Keratinocyte (primary cell): ENCODE measurements at regions not wholly inside any gene's neighbourhood (a gene's known extent, or its start where the extent isn't known, plus 50 kb on each side); places are given as distances from the start of the nearest gene placed in this dataset.

ENCODE experiments used
- DNase-seq: peaks from one replicate; pipeline ENCODE4 v3.0.0-alpha.2; 2011; ENCODE audit warnings: low read depth, missing footprints, low spot score
- FAIRE-seq: peaks from 2 replicates; lab custom pipeline; 2011; peaks lifted over from hg19 to GRCh38; lab: Jason Lieb, UNC
- H2AFZ ChIP-seq: 2 replicates; pipeline ENCODE4 v1.6.0; 2012; ENCODE audit warnings: low read length, control low read depth, inconsistent platforms; ENCODE audit not compliant: control insufficient read depth
- H3K27ac ChIP-seq: 2 replicates; pipeline ENCODE4 v1.5.1; 2011; ENCODE audit warnings: low read length; ENCODE audit not compliant: control insufficient read depth, insufficient read depth
- H3K27me3 ChIP-seq: 3 replicates; pipeline ENCODE4 v1.6.0; 2011; ENCODE audit warnings: low read length; ENCODE audit not compliant: control insufficient read depth, insufficient read depth; ENCODE audit errors: extremely low read depth
- H3K36me3 ChIP-seq, 2 experiments: 2 replicates in 1 of 2; 3 replicates in 1 of 2; pipeline ENCODE4 v1.5.1; 2011; ENCODE audit warnings: low read length in 2 of 2, mild to moderate bottlenecking in 1 of 2; ENCODE audit not compliant: control insufficient read depth in 2 of 2, insufficient read depth in 2 of 2; ENCODE audit errors: extremely low read depth in 1 of 2
- H3K4me1 ChIP-seq: 3 replicates; pipeline ENCODE4 v1.5.1; 2011; ENCODE audit warnings: low read length; ENCODE audit not compliant: control insufficient read depth, insufficient read depth; ENCODE audit errors: extremely low read depth
- H3K4me2 ChIP-seq: 3 replicates; pipeline ENCODE4 v1.6.0; 2011; ENCODE audit warnings: low read depth, low read length; ENCODE audit not compliant: control insufficient read depth, insufficient read depth; ENCODE audit errors: extremely low read depth
- H3K4me3 ChIP-seq, 3 experiments: fragments of 200-600 bp in 1 of 3; sonication (generic) in 1 of 3; 2 replicates in 2 of 3; 3 replicates in 1 of 3; pipeline ENCODE4 v1.5.1; 2011 to 2016; ENCODE audit warnings: low read length in 3 of 3, mild to moderate bottlenecking in 3 of 3, control low read depth in 2 of 3, inconsistent platforms in 1 of 3, low read depth in 1 of 3, mixed read lengths in 1 of 3, mixed run types in 1 of 3, moderate library complexity in 1 of 3; ENCODE audit not compliant: control insufficient read depth in 2 of 3, insufficient read depth in 2 of 3; ENCODE audit errors: extremely low read depth in 1 of 3
- H3K79me2 ChIP-seq: 2 replicates; pipeline ENCODE4 v1.6.0; 2012; ENCODE audit warnings: low read length; ENCODE audit not compliant: control insufficient read depth, insufficient read depth
- H3K9ac ChIP-seq: 3 replicates; pipeline ENCODE4 v1.6.0; 2011; ENCODE audit warnings: low read length; ENCODE audit not compliant: control insufficient read depth, insufficient read depth; ENCODE audit errors: extremely low read depth
- H3K9me1 ChIP-seq: 3 replicates; pipeline ENCODE4 v1.6.0; 2011; ENCODE audit warnings: low read length; ENCODE audit not compliant: control insufficient read depth, insufficient read depth; ENCODE audit errors: extremely low read depth
- H3K9me3 ChIP-seq: 2 replicates; pipeline ENCODE4 v1.5.1; 2012; ENCODE audit warnings: low read depth, low read length; ENCODE audit not compliant: control insufficient read depth
- H4K20me1 ChIP-seq: 3 replicates; pipeline ENCODE4 v1.6.0; 2011; ENCODE audit warnings: low read length; ENCODE audit not compliant: control insufficient read depth, insufficient read depth; ENCODE audit errors: extremely low read depth
- EZH2 ChIP-seq: IDR thresholded peaks from one replicate; pipeline ENCODE4 v1.6.1; 2012; ENCODE audit warnings: inconsistent platforms, mild to moderate bottlenecking, low read length, moderate library complexity
- dilution Hi-C: fragments of 300-500 bp; cut with MboI; formaldehyde crosslinking; loops from one replicate; pipeline ENCODE4 v1.7.0; 2020; ENCODE audit warnings: low sequenced_read_pairs; ENCODE audit not compliant: extremely low pct_ligation_motif_present
- TF ChIP-seq, protein P1 (sequence below), 3 experiments: IDR thresholded peaks in 1 of 3; conservative IDR thresholded peaks in 1 of 3; optimal IDR thresholded peaks in 1 of 3; 2 replicates in 2 of 3; 3 replicates in 1 of 3; pipeline versions ENCODE3 to v1.5.1; 2011; ENCODE audit warnings: low read length in 3 of 3, mild to moderate bottlenecking in 3 of 3, moderate library complexity in 2 of 3, control low read depth in 1 of 3, inconsistent platforms in 1 of 3; ENCODE audit not compliant: insufficient read depth in 2 of 3; ENCODE audit errors: extremely low read depth in 1 of 3

DNA sequence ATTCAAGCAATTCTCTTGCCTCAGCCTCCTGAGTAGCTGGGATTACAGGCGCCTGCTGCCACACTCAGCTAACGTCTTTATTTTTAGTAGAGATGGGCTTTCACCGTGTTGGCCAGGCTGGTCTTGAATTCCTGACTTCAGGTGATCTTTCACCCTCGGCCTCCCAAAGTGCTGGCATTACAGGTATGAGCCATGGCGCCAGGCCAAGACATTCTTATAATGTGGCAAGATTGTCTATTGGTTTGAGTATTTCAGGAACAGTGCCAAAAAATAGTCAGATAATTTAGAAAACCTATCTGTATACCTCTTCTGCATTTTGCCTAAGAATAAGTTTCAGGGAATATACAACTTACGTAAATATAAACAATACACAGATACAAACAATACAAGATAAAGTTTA is 136.8 kb downstream of the TMA16 start:
- H3K79me2 ChIP-seq = no peaks in the 10 kb centered on the region
- H3K4me1 ChIP-seq = no peaks in the 10 kb centered on the region
- dilution Hi-C loops = no loop called here
- H3K9me3 ChIP-seq = no peaks in the 10 kb centered on the region
- TF ChIP-seq, protein P1, sequence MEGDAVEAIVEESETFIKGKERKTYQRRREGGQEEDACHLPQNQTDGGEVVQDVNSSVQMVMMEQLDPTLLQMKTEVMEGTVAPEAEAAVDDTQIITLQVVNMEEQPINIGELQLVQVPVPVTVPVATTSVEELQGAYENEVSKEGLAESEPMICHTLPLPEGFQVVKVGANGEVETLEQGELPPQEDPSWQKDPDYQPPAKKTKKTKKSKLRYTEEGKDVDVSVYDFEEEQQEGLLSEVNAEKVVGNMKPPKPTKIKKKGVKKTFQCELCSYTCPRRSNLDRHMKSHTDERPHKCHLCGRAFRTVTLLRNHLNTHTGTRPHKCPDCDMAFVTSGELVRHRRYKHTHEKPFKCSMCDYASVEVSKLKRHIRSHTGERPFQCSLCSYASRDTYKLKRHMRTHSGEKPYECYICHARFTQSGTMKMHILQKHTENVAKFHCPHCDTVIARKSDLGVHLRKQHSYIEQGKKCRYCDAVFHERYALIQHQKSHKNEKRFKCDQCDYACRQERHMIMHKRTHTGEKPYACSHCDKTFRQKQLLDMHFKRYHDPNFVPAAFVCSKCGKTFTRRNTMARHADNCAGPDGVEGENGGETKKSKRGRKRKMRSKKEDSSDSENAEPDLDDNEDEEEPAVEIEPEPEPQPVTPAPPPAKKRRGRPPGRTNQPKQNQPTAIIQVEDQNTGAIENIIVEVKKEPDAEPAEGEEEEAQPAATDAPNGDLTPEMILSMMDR (optimal IDR thresholded peaks at IDR 0.05 in 1 of 3, IDR thresholded peaks at IDR 0.05 in 1 of 3, conservative IDR thresholded peaks at IDR 0.05 in 1 of 3; ENCODE audit: extremely low read depth in 1 of 3, insufficient read depth in 2 of 3, low read length in 3 of 3) = no peak
- TF ChIP-seq EZH2 = no peak
- no peak overlapping the region for H3K27ac ChIP-seq
- FAIRE-seq (no peak), DNase-seq (no peak)
- no peaks in the 10 kb centered on the region for H3K27me3 ChIP-seq
- H3K9me1 ChIP-seq = no peaks in the 10 kb centered on the region
- H3K4me2 ChIP-seq = no peak overlapping the region
- no peak overlapping the region for H2AFZ ChIP-seq
- H3K9ac ChIP-seq = no peak overlapping the region
- H4K20me1 ChIP-seq = no peaks in the 10 kb centered on the region
- no peak overlapping the region for H3K4me3 ChIP-seq
- no peaks in the 10 kb centered on the region for H3K36me3 ChIP-seq

DNA sequence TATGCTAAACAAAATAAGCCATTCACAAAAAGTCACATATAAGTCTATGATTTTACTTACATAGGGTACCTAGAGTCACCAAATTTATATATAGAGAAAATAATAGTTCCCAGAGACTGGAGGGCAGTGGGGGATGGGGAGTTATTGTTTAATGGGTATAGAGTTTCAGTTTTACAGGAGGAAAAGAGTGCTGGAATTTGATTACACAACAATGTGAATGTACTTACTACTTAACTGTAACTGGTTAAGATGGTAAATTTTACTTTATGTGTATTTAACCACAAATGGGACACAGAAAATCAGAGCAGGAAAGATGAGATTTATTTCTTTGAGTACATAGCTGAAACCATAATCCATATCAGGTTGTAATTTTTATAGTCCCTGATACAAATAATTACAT is 144.4 kb downstream of the TMA16 start:
- no peak overlapping the region for H3K9ac ChIP-seq
- H3K79me2 ChIP-seq = no peaks in the 10 kb centered on the region
- H3K4me2 ChIP-seq = no peak overlapping the region
- dilution Hi-C loops = no loop called here
- H3K9me1 ChIP-seq = no peaks in the 10 kb centered on the region
- no peak overlapping the region for H3K27ac ChIP-seq
- no peaks in the 10 kb centered on the region for H4K20me1 ChIP-seq
- no peaks in the 10 kb centered on the region for H3K36me3 ChIP-seq
- no peaks in the 10 kb centered on the region for H3K4me1 ChIP-seq
- H3K27me3 ChIP-seq = no peaks in the 10 kb centered on the region
- DNase-seq = no peak
- TF ChIP-seq EZH2 = no peak
- TF ChIP-seq, protein P1 (optimal IDR thresholded peaks at IDR 0.05 in 1 of 3, IDR thresholded peaks at IDR 0.05 in 1 of 3, conservative IDR thresholded peaks at IDR 0.05 in 1 of 3; ENCODE audit: extremely low read depth in 1 of 3, insufficient read depth in 2 of 3, low read length in 3 of 3) = no peak
- no peak for FAIRE-seq
- H3K4me3 ChIP-seq = no peak overlapping the region
- H2AFZ ChIP-seq = no peak overlapping the region
- H3K9me3 ChIP-seq = no peaks in the 10 kb centered on the region
